Lower leg skin (tissue), 4 donors: ENCODE measurements at regions not wholly inside any gene's neighbourhood (a gene's known extent, or its start where the extent isn't known, plus 50 kb on each side); places are given as distances from the start of the nearest gene placed in this dataset.

ENCODE experiments used
- DNase-seq, 2 donors: peaks; one replicate each; pipeline ENCODE4 v3.0.0-alpha.2; 2019; ENCODE audit warnings: low spot score in 2 of 2
- H3K4me3 ChIP-seq: fragments of 200-600 bp; sonication (generic); 2 replicates; pipeline ENCODE4 v1.5.1; 2017; ENCODE audit warnings: mild to moderate bottlenecking, low read depth; ENCODE audit not compliant: poor library complexity, severe bottlenecking
- CTCF ChIP-seq, 3 donors: fragments of 450-650 bp; IDR thresholded peaks; one replicate each; pipeline ENCODE4 v1.5.1; 2016; ENCODE audit warnings: antibody characterized with exemption in 3 of 3, mild to moderate bottlenecking in 3 of 3, moderate library complexity in 2 of 3
- POLR2A ChIP-seq, 2 donors: fragments of 450-650 bp; IDR thresholded peaks; one replicate each; pipeline ENCODE4 v1.6.1; 2016 to 2017; ENCODE audit warnings: antibody characterized with exemption in 2 of 2, mild to moderate bottlenecking in 1 of 2, moderate library complexity in 1 of 2
- WGBS, 2 donors: methylation state at CpG; one replicate each; pipeline ENCODE4 v1.1.5; 2018; 5-methylcytosine and 5-hydroxymethylcytosine counted together
- intact Hi-C: fragments of 100-400 bp; cut with DNase I; formaldehyde crosslinking; loops from one replicate; pipeline ENCODE4 v1.15.0; 2023; ENCODE audit warnings: low total_unique reads

GRCh38 chr4:120443116-120443515 is 376.5 kb upstream of the MAD2L1 start:
- H3K4me3 ChIP-seq: no peak overlapping the region
- TF ChIP-seq CTCF (IDR thresholded peaks at IDR 0.05) (no peak), POLR2A (IDR thresholded peaks at IDR 0.05) (no peak)
- 73 to 79% methylated on average over 1 of the region's 1 CpG for WGBS, 2 donors
- intact Hi-C loops: no loop called here
- DNase-seq: no peak

- H3K4me3 ChIP-seq: no peak overlapping the region
- intact Hi-C loops: no loop called here
- no peak for DNase-seq
- TF ChIP-seq POLR2A (IDR thresholded peaks at IDR 0.05) (no peak), CTCF (IDR thresholded peaks at IDR 0.05) (no peak)
- 58 to 82% methylated on average over 3 of the region's 3 CpGs for WGBS, 2 donors
These were observed 374.1 kb upstream of the MAD2L1 start for GRCh38 chr4:120440730-120441129.

DNA sequence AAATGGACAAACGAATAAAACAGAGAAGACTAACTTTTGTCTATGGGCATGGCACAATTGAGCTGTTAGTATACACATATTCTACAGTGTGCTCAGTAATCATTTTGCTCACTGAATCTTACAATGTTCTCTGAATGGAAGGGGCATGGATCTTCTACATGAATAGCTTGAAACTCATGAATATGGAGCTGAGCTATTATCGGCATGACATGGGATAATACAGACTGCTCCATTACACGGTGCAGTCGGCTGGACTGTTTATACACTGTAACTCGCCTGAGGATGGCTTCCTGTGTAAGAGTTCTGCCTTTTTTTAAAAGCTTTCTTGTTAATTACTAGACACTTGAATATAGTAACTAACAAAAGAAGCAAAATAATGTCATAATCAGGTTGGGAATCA is 368.5 kb upstream of the MAD2L1 start:
- intact Hi-C loops: no loop called here
- H3K4me3 ChIP-seq: no peak overlapping the region
- 81 to 82% methylated on average over 5 of the region's 5 CpGs for WGBS, 2 donors
- DNase-seq: no peak
- TF ChIP-seq POLR2A (IDR thresholded peaks at IDR 0.05) (no peak), CTCF (IDR thresholded peaks at IDR 0.05) (no peak)

DNA sequence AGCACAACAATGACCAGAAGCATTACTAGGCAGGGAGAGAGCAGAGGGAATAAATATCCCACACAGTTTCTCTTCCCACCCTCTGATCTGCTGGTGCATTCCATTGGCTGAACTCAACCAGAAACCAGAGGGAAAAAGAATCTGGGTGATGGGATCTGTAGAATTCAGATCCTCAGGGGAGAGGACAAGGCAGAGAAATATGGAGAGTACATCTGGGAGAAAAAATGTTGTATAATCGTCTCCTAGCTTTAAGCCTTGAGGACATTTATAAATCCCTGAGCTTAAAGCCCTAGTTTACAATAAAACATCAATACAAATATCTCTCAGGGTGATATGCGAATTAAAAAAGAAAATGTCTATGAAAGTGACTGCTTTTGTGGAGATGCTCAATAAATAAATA is 368.1 kb upstream of the MAD2L1 start:
- intact Hi-C loops: no loop called here
- H3K4me3 ChIP-seq: no peak overlapping the region
- TF ChIP-seq POLR2A (IDR thresholded peaks at IDR 0.05): no peak
- no peak for TF ChIP-seq CTCF (IDR thresholded peaks at IDR 0.05)
- WGBS, 2 donors: 70 to 71% methylated on average over 2 of the region's 2 CpGs
- no peak for DNase-seq

- intact Hi-C loops: no loop called here
- no peak for DNase-seq
- TF ChIP-seq CTCF (IDR thresholded peaks at IDR 0.05) (no peak), POLR2A (IDR thresholded peaks at IDR 0.05) (no peak)
- WGBS, 2 donors: 66 to 70% methylated on average over 3 of the region's 3 CpGs
- H3K4me3 ChIP-seq: no peak overlapping the region
These were observed 365.7 kb upstream of the MAD2L1 start for GRCh38 chr4:120432301-120432860.

DNA sequence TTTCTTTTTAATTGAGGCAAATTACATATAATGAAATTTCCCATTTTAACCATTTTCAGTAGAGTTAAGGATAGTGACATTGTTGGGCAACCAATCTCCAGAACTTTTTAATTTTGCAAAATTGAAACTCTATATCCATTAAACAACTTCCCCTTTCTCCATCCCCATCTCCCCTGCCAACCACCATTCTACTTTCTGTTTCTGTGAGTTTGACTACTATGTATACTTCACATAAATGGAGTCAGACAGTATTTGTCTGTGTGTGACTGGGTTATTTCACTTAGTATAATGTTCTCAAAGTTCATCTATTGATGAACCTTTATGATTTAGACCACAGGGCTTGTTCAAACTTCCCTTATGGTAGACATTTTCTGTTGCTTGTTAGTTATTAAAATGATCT is 364.5 kb upstream of the MAD2L1 start:
- intact Hi-C loops: no loop called here
- DNase-seq: no peak
- no peak for TF ChIP-seq POLR2A (IDR thresholded peaks at IDR 0.05)
- no peak for TF ChIP-seq CTCF (IDR thresholded peaks at IDR 0.05)
- H3K4me3 ChIP-seq: no peak overlapping the region
